PC-9 (cell line): ENCODE measurements at regions not wholly inside any gene's neighbourhood (a gene's known extent, or its start where the extent isn't known, plus 50 kb on each side); places are given as distances from the start of the nearest gene placed in this dataset.

Experiments used
- CTCF ChIP-seq: fragments of 200-600 bp; sonication (generic); conservative IDR thresholded peaks from 2 replicates; pipeline ENCODE4 v1.6.1; 2017; ENCODE audit warnings: mixed run types, antibody characterized with exemption, mild to moderate bottlenecking, moderate library complexity
- EZH2 ChIP-seq: fragments of 200-600 bp; sonication (generic); IDR thresholded peaks from 2 replicates; pipeline ENCODE4 v1.8.0; 2017; ENCODE audit warnings: antibody characterized with exemption, low read depth

GRCh38 chr22:26801449-26801848, 144.1 kb downstream of the MIAT start:
- TF ChIP-seq CTCF (no peak), EZH2 (no peak)
